Nephron (organoid): ENCODE measurements at regions not wholly inside any gene's neighbourhood (a gene's known extent, or its start where the extent isn't known, plus 50 kb on each side); places are given as distances from the start of the nearest gene placed in this dataset.

ENCODE experiments used
- H3K27ac Mint-ChIP-seq, 3 experiments: 2 replicates each; pipeline ENCODE4 v1.8.0; 2020; ENCODE audit warnings: mixed read lengths in 3 of 3, mild to moderate bottlenecking in 2 of 3, moderate library complexity in 1 of 3
- H3K27me3 Mint-ChIP-seq: 2 replicates; pipeline ENCODE4 v1.8.0; 2021; ENCODE audit warnings: low read depth, mild to moderate bottlenecking, moderate library complexity, mixed read lengths
- H3K36me3 Mint-ChIP-seq: 2 replicates; pipeline ENCODE4 v1.8.0; 2020; ENCODE audit warnings: low read depth, mixed read lengths
- H3K4me1 Mint-ChIP-seq: 2 replicates; pipeline ENCODE4 v1.8.0; 2020; ENCODE audit warnings: mixed read lengths
- H3K4me3 Mint-ChIP-seq, 3 experiments: 2 replicates each; pipeline ENCODE4 v1.8.0; 2020; ENCODE audit warnings: mild to moderate bottlenecking in 3 of 3, mixed read lengths in 3 of 3, moderate library complexity in 2 of 3
- H3K9me3 Mint-ChIP-seq: 2 replicates; pipeline ENCODE4 v1.8.0; 2020; ENCODE audit warnings: mixed read lengths
- TF ChIP-seq, protein P1 (sequence below), 3 experiments: fragments of 200-600 bp; sonication (generic); IDR thresholded peaks; one replicate each; pipeline ENCODE4 v1.5.0; 2021; ENCODE audit warnings: antibody characterized with exemption in 3 of 3; ENCODE audit not compliant: unreplicated experiment in 3 of 3

DNA sequence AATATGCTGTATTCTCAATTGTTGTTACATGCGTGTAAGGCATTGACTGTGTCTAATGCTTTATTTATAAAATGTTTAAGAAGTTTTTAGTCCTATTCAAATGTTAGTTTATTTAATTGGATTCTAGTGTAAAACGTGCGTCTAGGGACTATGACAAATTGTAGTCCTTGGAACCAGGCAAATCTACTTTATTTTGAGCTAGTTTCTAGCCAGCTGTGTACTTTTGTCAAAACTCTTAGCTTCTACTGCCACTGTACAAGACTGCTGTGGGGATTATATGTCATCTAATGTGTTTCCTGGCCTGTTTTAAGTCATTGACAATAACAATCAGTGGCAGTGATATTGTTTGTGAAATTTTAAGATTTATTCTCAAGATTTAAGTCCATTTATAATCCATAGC lies 220.5 kb upstream of the SEMA3D start:
- Mint-ChIP-seq H3K36me3 (no peaks in the 10 kb centered on the region), H3K4me3 (no peak overlapping the region), H3K27ac (peak overlapping the region in 1 of 3 experiments; percentile 33), H3K4me1 (peaks cover 2% of the 10 kb centered on the region), H3K27me3 (no peaks in the 10 kb centered on the region), H3K9me3 (peaks cover 3% of the 10 kb centered on the region)
- TF ChIP-seq, protein P1, sequence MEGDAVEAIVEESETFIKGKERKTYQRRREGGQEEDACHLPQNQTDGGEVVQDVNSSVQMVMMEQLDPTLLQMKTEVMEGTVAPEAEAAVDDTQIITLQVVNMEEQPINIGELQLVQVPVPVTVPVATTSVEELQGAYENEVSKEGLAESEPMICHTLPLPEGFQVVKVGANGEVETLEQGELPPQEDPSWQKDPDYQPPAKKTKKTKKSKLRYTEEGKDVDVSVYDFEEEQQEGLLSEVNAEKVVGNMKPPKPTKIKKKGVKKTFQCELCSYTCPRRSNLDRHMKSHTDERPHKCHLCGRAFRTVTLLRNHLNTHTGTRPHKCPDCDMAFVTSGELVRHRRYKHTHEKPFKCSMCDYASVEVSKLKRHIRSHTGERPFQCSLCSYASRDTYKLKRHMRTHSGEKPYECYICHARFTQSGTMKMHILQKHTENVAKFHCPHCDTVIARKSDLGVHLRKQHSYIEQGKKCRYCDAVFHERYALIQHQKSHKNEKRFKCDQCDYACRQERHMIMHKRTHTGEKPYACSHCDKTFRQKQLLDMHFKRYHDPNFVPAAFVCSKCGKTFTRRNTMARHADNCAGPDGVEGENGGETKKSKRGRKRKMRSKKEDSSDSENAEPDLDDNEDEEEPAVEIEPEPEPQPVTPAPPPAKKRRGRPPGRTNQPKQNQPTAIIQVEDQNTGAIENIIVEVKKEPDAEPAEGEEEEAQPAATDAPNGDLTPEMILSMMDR (IDR thresholded peaks at IDR 0.05; ENCODE audit: unreplicated experiment in 3 of 3): no peak

GRCh38 chr7:85405016-85405902 lies 218.4 kb upstream of the SEMA3D start:
- peaks cover 3% of the 10 kb centered on the region for H3K9me3 Mint-ChIP-seq
- H3K4me3 Mint-ChIP-seq: no peak overlapping the region

GRCh38 chr7:85396676-85397075 lies 209.8 kb upstream of the SEMA3D start:
- H3K27me3 Mint-ChIP-seq: no peaks in the 10 kb centered on the region
- no peaks in the 10 kb centered on the region for H3K4me1 Mint-ChIP-seq
- no peak overlapping the region for H3K27ac Mint-ChIP-seq
- TF ChIP-seq, protein P1 (IDR thresholded peaks at IDR 0.05; ENCODE audit: unreplicated experiment in 3 of 3): no peak
- peaks cover 6% of the 10 kb centered on the region for H3K9me3 Mint-ChIP-seq
- no peaks in the 10 kb centered on the region for H3K36me3 Mint-ChIP-seq
- no peak overlapping the region for H3K4me3 Mint-ChIP-seq

More at GRCh38 chr7:85405016-85405902, 218.4 kb upstream of the SEMA3D start:
- TF ChIP-seq, protein P1 (IDR thresholded peaks at IDR 0.05; ENCODE audit: unreplicated experiment in 3 of 3): no peak
- no peaks in the 10 kb centered on the region for H3K27me3 Mint-ChIP-seq
- H3K36me3 Mint-ChIP-seq: no peaks in the 10 kb centered on the region
- no peak overlapping the region for H3K27ac Mint-ChIP-seq
- H3K4me1 Mint-ChIP-seq: no peaks in the 10 kb centered on the region

DNA sequence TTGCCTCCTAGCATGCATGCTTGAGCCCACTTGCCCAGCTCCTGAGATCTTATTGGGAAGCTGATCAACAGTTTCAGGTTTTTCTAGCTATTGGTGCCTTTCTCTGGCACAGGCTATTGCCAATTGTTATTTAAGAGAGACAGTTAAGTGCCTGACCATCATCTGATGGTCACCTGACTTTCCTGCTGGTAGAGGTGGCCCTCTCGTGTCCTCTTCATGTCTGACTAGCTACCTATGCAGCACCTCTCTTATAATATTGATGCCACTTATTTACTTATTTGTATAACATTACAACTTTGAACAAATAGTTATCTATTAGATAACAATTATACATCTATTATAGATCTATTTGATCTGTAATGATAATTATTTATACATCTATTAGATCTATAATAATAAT lies 205.9 kb upstream of the SEMA3D start:
- Mint-ChIP-seq H3K4me1 (peaks cover 8% of the 10 kb centered on the region), H3K9me3 (peaks cover 6% of the 10 kb centered on the region), H3K4me3 (no peak overlapping the region), H3K27ac (no peak overlapping the region), H3K36me3 (no peaks in the 10 kb centered on the region), H3K27me3 (no peaks in the 10 kb centered on the region)
- TF ChIP-seq, protein P1 (IDR thresholded peaks at IDR 0.05; ENCODE audit: unreplicated experiment in 3 of 3): no peak

DNA sequence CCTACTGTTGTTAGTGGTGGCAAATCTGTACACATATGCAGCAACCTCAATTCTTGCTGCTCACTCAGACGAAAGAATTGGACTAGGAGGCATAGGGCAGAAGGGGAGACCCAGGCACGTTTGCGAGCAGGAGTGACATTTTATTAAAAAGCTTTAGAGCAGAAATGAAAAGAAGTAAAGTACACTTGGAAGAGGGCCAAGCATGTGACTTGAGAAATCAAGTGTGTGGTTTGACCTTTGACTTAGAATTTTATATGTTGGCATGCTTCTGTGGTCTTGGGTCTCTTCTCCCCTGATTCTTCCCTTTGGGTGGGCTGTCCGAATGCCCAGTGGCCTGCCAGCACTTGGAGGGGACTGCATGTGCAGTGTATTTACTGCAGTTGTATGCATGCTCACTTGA lies 205.5 kb upstream of the SEMA3D start:
- H3K36me3 Mint-ChIP-seq: no peaks in the 10 kb centered on the region
- no peaks in the 10 kb centered on the region for H3K27me3 Mint-ChIP-seq
- peaks cover 6% of the 10 kb centered on the region for H3K9me3 Mint-ChIP-seq
- TF ChIP-seq, protein P1 (IDR thresholded peaks at IDR 0.05; ENCODE audit: unreplicated experiment in 3 of 3): no peak
- H3K27ac Mint-ChIP-seq: no peak overlapping the region
- peaks cover 8% of the 10 kb centered on the region for H3K4me1 Mint-ChIP-seq
- H3K4me3 Mint-ChIP-seq: no peak overlapping the region

GRCh38 chr7:85386460-85386859 lies 199.6 kb upstream of the SEMA3D start:
- H3K4me3 Mint-ChIP-seq: no peak overlapping the region

More at GRCh38 chr7:85386460-85386859, 199.6 kb upstream of the SEMA3D start:
- H3K27me3 Mint-ChIP-seq: no peaks in the 10 kb centered on the region
- H3K36me3 Mint-ChIP-seq: no peaks in the 10 kb centered on the region
- H3K4me1 Mint-ChIP-seq: peaks cover 8% of the 10 kb centered on the region
- TF ChIP-seq, protein P1 (IDR thresholded peaks at IDR 0.05; ENCODE audit: unreplicated experiment in 3 of 3): no peak
- no peaks in the 10 kb centered on the region for H3K9me3 Mint-ChIP-seq
- no peak overlapping the region for H3K27ac Mint-ChIP-seq
